HepG2 (cell line): ENCODE measurements at regions not wholly inside any gene's neighbourhood (a gene's known extent, or its start where the extent isn't known, plus 50 kb on each side); places are given as distances from the start of the nearest gene placed in this dataset.

ENCODE experiments used
- DNMT1 ChIP-seq: sonication (generic); formaldehyde crosslinking; IDR thresholded peaks from 2 replicates; pipeline ENCODE4 v1.5.1; 2020; ENCODE audit warnings: mild to moderate bottlenecking, missing genetic modification reagents
- HCFC1 ChIP-seq: fragments of 150-350 bp; IDR thresholded peaks from 2 replicates; pipeline ENCODE4 v1.6.1; 2014; ENCODE audit warnings: low read depth, low read length
- KDM1A ChIP-seq: IDR thresholded peaks from 2 replicates; pipeline ENCODE4 v1.6.1; 2016; ENCODE audit warnings: missing compliant biosample characterization
- NONO ChIP-seq, 2 experiments: fragments of 450-650 bp in 1 of 2; sonication (generic) in 1 of 2; formaldehyde crosslinking in 1 of 2; IDR thresholded peaks in 1 of 2; conservative IDR thresholded peaks in 1 of 2; 2 replicates each; pipeline versions ENCODE4 v1.6.1 to v1.8.0; 2017 to 2022; ENCODE audit warnings: mild to moderate bottlenecking in 1 of 2, missing genetic modification reagents in 1 of 2, moderate library complexity in 1 of 2
- SRSF1 ChIP-seq: fragments of 200-400 bp; formaldehyde crosslinking; optimal IDR thresholded peaks from 2 replicates; pipeline ENCODE3; 2017; ENCODE audit warnings: mild to moderate bottlenecking, low read depth, low read length, moderate library complexity
- TAF1 ChIP-seq: sonication (generic); formaldehyde crosslinking; IDR thresholded peaks from 2 replicates; pipeline ENCODE4 v1.4.0; 2020; ENCODE audit warnings: missing genetic modification reagents
- ZNF280B ChIP-seq: sonication (generic); formaldehyde crosslinking; IDR thresholded peaks from 2 replicates; pipeline ENCODE4 v1.5.0; 2020; ENCODE audit warnings: missing genetic modification reagents, mild to moderate bottlenecking, borderline replicate concordance
- ZNF329 ChIP-seq: sonication (generic); formaldehyde crosslinking; IDR thresholded peaks from 2 replicates; pipeline ENCODE4 v1.9.0; 2021; ENCODE audit warnings: low read depth, mild to moderate bottlenecking, missing genetic modification reagents
- ZNF766 ChIP-seq: sonication (generic); formaldehyde crosslinking; IDR thresholded peaks from 2 replicates; pipeline ENCODE4 v1.5.0; 2020; ENCODE audit warnings: missing genetic modification reagents, borderline replicate concordance
- ZNF776 ChIP-seq: sonication (generic); formaldehyde crosslinking; IDR thresholded peaks from 2 replicates; pipeline ENCODE4 v1.4.0; 2020; ENCODE audit warnings: mild to moderate bottlenecking, missing genetic modification reagents
- ZNF850 ChIP-seq: sonication (generic); formaldehyde crosslinking; conservative IDR thresholded peaks from 2 replicates; pipeline ENCODE4 v1.9.0; 2021; ENCODE audit warnings: mild to moderate bottlenecking, missing genetic modification reagents
- TF ChIP-seq, protein P1 (sequence below): sonication (generic); formaldehyde crosslinking; IDR thresholded peaks from 2 replicates; pipeline ENCODE4 v1.8.1; 2023; ENCODE audit warnings: missing genetic modification reagents, inconsistent platforms, borderline replicate concordance

DNA sequence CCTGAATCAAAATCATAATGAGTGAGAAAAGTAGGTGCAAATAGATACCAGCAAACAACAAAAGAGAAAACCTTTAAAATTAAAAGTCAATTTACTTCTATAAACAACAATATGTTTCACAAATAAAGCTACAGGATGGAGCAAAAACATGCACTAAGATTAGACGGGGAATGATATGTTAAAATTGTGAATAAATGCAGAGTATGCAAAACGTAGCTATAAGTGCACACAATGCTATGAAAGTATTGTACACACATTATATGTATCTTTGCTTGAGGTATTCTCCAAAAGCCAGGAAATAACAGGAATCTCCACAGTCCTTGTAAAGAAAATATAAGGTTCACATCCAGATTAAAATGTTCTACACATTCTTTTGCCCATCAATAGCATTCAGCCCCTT is 523.9 kb downstream of the EFNB2 start:
- TF ChIP-seq ZNF776 (CRISPR knock-in tag) (no peak), ZNF850 (CRISPR knock-in tag) (no peak), ZNF766 (CRISPR knock-in tag) (no peak), SRSF1 (no peak), ZNF329 (CRISPR knock-in tag) (no peak), ZNF280B (CRISPR knock-in tag) (no peak), HCFC1 (no peak), KDM1A (CRISPR knock-in tag) (no peak), DNMT1 (no peak), TAF1 (CRISPR knock-in tag) (no peak), NONO (IDR thresholded peaks at IDR 0.05) (no peak), NONO (CRISPR knock-in tag; conservative IDR thresholded peaks at IDR 0.05) (no peak)
- TF ChIP-seq, protein P1, sequence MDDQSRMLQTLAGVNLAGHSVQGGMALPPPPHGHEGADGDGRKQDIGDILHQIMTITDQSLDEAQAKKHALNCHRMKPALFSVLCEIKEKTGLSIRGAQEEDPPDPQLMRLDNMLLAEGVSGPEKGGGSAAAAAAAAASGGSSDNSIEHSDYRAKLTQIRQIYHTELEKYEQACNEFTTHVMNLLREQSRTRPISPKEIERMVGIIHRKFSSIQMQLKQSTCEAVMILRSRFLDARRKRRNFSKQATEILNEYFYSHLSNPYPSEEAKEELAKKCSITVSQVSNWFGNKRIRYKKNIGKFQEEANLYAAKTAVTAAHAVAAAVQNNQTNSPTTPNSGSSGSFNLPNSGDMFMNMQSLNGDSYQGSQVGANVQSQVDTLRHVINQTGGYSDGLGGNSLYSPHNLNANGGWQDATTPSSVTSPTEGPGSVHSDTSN = no peak
